GM21576 (cell line): ENCODE measurements at regions not wholly inside any gene's neighbourhood (a gene's known extent, or its start where the extent isn't known, plus 50 kb on each side); places are given as distances from the start of the nearest gene placed in this dataset.
"Not testable (repeated sequence)": the region's sequence is repeated elsewhere in the genome, so short reads cannot be mapped to it uniquely, and the experiment has no call there.

Experiments
- ATAC-seq: cut with Tn5 transposase; IDR thresholded peaks from one replicate; pipeline ENCODE4 v1.9.1; 2021; ENCODE audit warnings: mild to moderate bottlenecking, moderate library complexity; ENCODE audit not compliant: unreplicated experiment

GRCh38 chr2:147002256-147002655, 842.6 kb upstream of the ACVR2A start:
- no peak for ATAC-seq

GRCh38 chr2:147001061-147001460, 843.8 kb upstream of the ACVR2A start:
- ATAC-seq: no peak

GRCh38 chr2:147000151-147000550, 844.7 kb upstream of the ACVR2A start:
- ATAC-seq: not testable (repeated sequence)

- no peak for ATAC-seq
These were observed 846.9 kb upstream of the ACVR2A start for GRCh38 chr2:146997945-146998344.

GRCh38 chr2:146997488-146997887, 847.3 kb upstream of the ACVR2A start:
- ATAC-seq: no peak

GRCh38 chr2:146994246-146994645, 850.6 kb upstream of the ACVR2A start:
- no peak for ATAC-seq

GRCh38 chr2:146992466-146992865, 852.4 kb upstream of the ACVR2A start:
- no peak for ATAC-seq

- no peak for ATAC-seq
These were observed 852.8 kb upstream of the ACVR2A start for GRCh38 chr2:146992057-146992456.

- no peak for ATAC-seq
These were observed 854.3 kb upstream of the ACVR2A start for GRCh38 chr2:146990311-146991054.

- ATAC-seq: no peak
These were observed 855.1 kb upstream of the ACVR2A start for GRCh38 chr2:146989741-146990140.

GRCh38 chr2:146987996-146988395, 856.8 kb upstream of the ACVR2A start:
- no peak for ATAC-seq

- peak; percentile 58 for ATAC-seq
These were observed 858.7 kb upstream of the ACVR2A start for GRCh38 chr2:146986161-146986560.

GRCh38 chr2:146985753-146986152, 859.1 kb upstream of the ACVR2A start:
- no peak for ATAC-seq

- ATAC-seq: no peak
These were observed 860.8 kb upstream of the ACVR2A start for GRCh38 chr2:146984014-146984413.

GRCh38 chr2:146982393-146982846, 862.4 kb upstream of the ACVR2A start:
- no peak for ATAC-seq

GRCh38 chr2:146981921-146982320, 862.9 kb upstream of the ACVR2A start:
- no peak for ATAC-seq

- ATAC-seq: no peak
These were observed 865.1 kb upstream of the ACVR2A start for GRCh38 chr2:146979746-146980145.

- no peak for ATAC-seq
These were observed 866.0 kb upstream of the ACVR2A start for GRCh38 chr2:146978577-146979555.

GRCh38 chr2:146970981-146971380, 873.8 kb upstream of the ACVR2A start:
- not testable (repeated sequence) for ATAC-seq

- not testable (repeated sequence) for ATAC-seq
These were observed 875.1 kb upstream of the ACVR2A start for GRCh38 chr2:146969703-146970102.

- no peak for ATAC-seq
These were observed 880.3 kb upstream of the ACVR2A start for GRCh38 chr2:146964494-146964893.

- ATAC-seq: no peak
These were observed 890.3 kb upstream of the ACVR2A start for GRCh38 chr2:146954544-146954943.
